OCI-LY7 (cell line): ENCODE measurements at regions not wholly inside any gene's neighbourhood (a gene's known extent, or its start where the extent isn't known, plus 50 kb on each side); places are given as distances from the start of the nearest gene placed in this dataset.

Experiments
- BruUV-seq: library from RNA; stranded (reverse); fragments of 400-500 nt; replicated peaks from 2 replicates; lab custom pipeline; 2021; lab: Mats Ljungman, UMichigan
- CTCF ChIA-PET: fragments of 300-600 bp; sonication (Branson Sonifier 250); formaldehyde crosslinking; loops from one replicate; lab custom pipeline; 2022; ENCODE audit warnings: antibody characterized with exemption; ENCODE audit not compliant: unreplicated experiment; lab: Charles Lee
- POLR2A ChIA-PET: fragments of 300-600 bp; sonication (Branson Sonifier 250); formaldehyde crosslinking; loops from one replicate; lab custom pipeline; 2022; ENCODE audit warnings: antibody characterized with exemption; lab: Charles Lee
- DNase-seq: peaks from one replicate; pipeline ENCODE4 v3.0.0-alpha.2; 2015; ENCODE audit warnings: low spot score
- H2AFZ ChIP-seq: fragments of 200-600 bp; sonication (generic), shearing (Covaris generic); 2 replicates; pipeline ENCODE4 v1.6.1; 2014; ENCODE audit warnings: mild to moderate bottlenecking, antibody characterized with exemption, low read length, moderate library complexity
- H3K27ac ChIP-seq: fragments of 200-600 bp; sonication (generic); 2 replicates; pipeline ENCODE4 v1.5.1; 2014; ENCODE audit warnings: mixed run types, low read depth, mild to moderate bottlenecking, moderate library complexity, low read length, inconsistent platforms; ENCODE audit not compliant: poor library complexity, severe bottlenecking
- H3K36me3 ChIP-seq: fragments of 200-600 bp; sonication (generic); 2 replicates; pipeline ENCODE4 v1.6.1; 2014; ENCODE audit warnings: mild to moderate bottlenecking, antibody characterized with exemption, low read length, moderate library complexity, mixed read lengths; ENCODE audit not compliant: insufficient read depth
- H3K4me1 ChIP-seq: fragments of 200-600 bp; sonication (generic); 2 replicates; pipeline ENCODE4 v1.5.1; 2014; ENCODE audit warnings: mild to moderate bottlenecking, low read length; ENCODE audit not compliant: insufficient read depth, poor library complexity, severe bottlenecking
- H3K4me2 ChIP-seq: fragments of 200-600 bp; sonication (generic); 2 replicates; pipeline ENCODE4 v1.6.1; 2014; ENCODE audit warnings: mild to moderate bottlenecking, low read length
- H3K4me3 ChIP-seq: fragments of 200-600 bp; sonication (generic); 2 replicates; pipeline ENCODE4 v1.5.1; 2014; ENCODE audit warnings: mild to moderate bottlenecking, low read depth, low read length; ENCODE audit not compliant: poor library complexity, severe bottlenecking
- H3K79me2 ChIP-seq: fragments of 200-600 bp; sonication (generic); 2 replicates; pipeline ENCODE4 v1.6.1; 2016; ENCODE audit warnings: low read depth, mild to moderate bottlenecking, low read length, moderate library complexity, mixed read lengths; ENCODE audit not compliant: insufficient read depth
- H3K9me2 ChIP-seq: fragments of 200-600 bp; sonication (generic); 2 replicates; pipeline ENCODE4 v1.6.1; 2016; ENCODE audit warnings: mild to moderate bottlenecking, low read length, mixed read lengths; ENCODE audit not compliant: insufficient read depth
- H3K9me3 ChIP-seq: fragments of 200-600 bp; sonication (generic); 2 replicates; pipeline ENCODE4 v1.6.1; 2014; ENCODE audit warnings: mild to moderate bottlenecking, mixed run types, low read length, mixed read lengths
- H4K20me1 ChIP-seq: fragments of 200-600 bp; sonication (generic); 2 replicates; pipeline ENCODE4 v1.6.1; 2014; ENCODE audit warnings: mild to moderate bottlenecking, antibody characterized with exemption, low read length, moderate library complexity, mixed read lengths; ENCODE audit not compliant: insufficient read depth
- EZH2phosphoT487 ChIP-seq: fragments of 200-600 bp; sonication (generic); IDR thresholded peaks from 2 replicates; pipeline ENCODE4 v1.6.1; 2018; ENCODE audit warnings: low read depth, borderline replicate concordance, mild to moderate bottlenecking, mixed run types, antibody characterized with exemption, low read length, moderate library complexity, mixed read lengths
- intact Hi-C: fragments of 100-400 bp; cut with micrococcal nuclease; formaldehyde crosslinking; loops from one replicate; pipeline ENCODE4 v1.10.0; 2022; ENCODE audit not compliant: unreplicated experiment
- TF ChIP-seq, protein P1 (sequence below): fragments of 200-600 bp; sonication (generic); conservative IDR thresholded peaks from 2 replicates; pipeline ENCODE4 v1.5.1; 2014; ENCODE audit warnings: mild to moderate bottlenecking, antibody characterized with exemption, low read length, moderate library complexity, mixed read lengths

DNA sequence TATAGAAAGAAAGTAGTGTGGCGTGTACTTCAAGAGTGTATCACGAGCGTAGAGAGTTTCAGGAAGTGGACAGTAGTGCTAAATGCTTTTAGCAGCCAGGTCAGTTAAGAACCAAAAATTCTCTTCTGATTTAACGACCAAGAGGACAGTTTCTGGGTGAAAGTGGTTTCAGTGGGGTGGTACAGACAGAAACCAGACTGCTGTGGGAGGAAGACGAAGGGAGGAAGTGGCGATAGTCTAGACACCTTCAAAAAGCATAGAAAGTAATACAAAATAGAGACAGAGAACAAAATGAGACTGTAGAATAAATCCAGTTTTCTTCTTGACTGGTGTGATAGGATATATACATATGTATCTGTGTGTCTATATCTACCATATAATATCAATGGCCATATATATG is 93.5 kb downstream of the MBL2 start:
- H3K79me2 ChIP-seq = no peaks in the 10 kb centered on the region
- H3K9me2 ChIP-seq = no peaks in the 10 kb centered on the region
- intact Hi-C loops = no loop called here
- no peak for DNase-seq
- H2AFZ ChIP-seq = no peak overlapping the region
- no peaks in the 10 kb centered on the region for H3K36me3 ChIP-seq
- no peaks in the 10 kb centered on the region for H3K4me1 ChIP-seq
- no peaks in the 10 kb centered on the region for H4K20me1 ChIP-seq
- H3K4me2 ChIP-seq = no peak overlapping the region
- no peak overlapping the region for H3K27ac ChIP-seq
- ChIA-PET POLR2A (no interaction called here), CTCF (no interaction called here)
- TF ChIP-seq, protein P1, sequence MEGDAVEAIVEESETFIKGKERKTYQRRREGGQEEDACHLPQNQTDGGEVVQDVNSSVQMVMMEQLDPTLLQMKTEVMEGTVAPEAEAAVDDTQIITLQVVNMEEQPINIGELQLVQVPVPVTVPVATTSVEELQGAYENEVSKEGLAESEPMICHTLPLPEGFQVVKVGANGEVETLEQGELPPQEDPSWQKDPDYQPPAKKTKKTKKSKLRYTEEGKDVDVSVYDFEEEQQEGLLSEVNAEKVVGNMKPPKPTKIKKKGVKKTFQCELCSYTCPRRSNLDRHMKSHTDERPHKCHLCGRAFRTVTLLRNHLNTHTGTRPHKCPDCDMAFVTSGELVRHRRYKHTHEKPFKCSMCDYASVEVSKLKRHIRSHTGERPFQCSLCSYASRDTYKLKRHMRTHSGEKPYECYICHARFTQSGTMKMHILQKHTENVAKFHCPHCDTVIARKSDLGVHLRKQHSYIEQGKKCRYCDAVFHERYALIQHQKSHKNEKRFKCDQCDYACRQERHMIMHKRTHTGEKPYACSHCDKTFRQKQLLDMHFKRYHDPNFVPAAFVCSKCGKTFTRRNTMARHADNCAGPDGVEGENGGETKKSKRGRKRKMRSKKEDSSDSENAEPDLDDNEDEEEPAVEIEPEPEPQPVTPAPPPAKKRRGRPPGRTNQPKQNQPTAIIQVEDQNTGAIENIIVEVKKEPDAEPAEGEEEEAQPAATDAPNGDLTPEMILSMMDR = no peak
- no peak for TF ChIP-seq EZH2phosphoT487
- no TSS peak for BruUV-seq
- H3K4me3 ChIP-seq = no peak overlapping the region
- H3K9me3 ChIP-seq = no peaks in the 10 kb centered on the region

DNA sequence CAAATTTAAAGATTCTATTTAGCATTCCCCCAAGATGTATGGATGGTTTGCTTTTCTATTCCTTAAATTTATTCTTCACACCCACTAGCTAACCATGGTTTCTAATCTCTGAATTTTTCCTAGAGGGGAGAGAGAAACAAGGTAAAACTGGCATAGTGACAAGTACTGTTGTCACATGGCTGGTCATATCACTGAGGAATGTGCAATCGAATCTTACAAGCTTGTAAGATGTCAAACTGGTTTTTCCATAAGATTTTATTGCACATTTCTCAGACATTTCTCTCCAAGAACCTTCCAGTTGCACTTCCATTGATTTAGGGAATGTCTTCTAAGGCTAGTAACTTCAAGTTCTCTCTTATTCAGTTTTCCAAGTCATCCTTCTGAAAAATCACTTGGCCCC is 89.8 kb downstream of the MBL2 start:
- Histone ChIP-seq H4K20me1 (no peaks in the 10 kb centered on the region), H3K36me3 (no peaks in the 10 kb centered on the region), H3K9me2 (no peaks in the 10 kb centered on the region), H3K79me2 (no peaks in the 10 kb centered on the region), H3K9me3 (no peaks in the 10 kb centered on the region), H3K27ac (no peak overlapping the region), H2AFZ (no peak overlapping the region), H3K4me1 (no peaks in the 10 kb centered on the region), H3K4me2 (no peak overlapping the region), H3K4me3 (no peak overlapping the region)
- ChIA-PET CTCF (no interaction called here), POLR2A (no interaction called here)
- BruUV-seq = no TSS peak
- TF ChIP-seq EZH2phosphoT487 = no peak
- TF ChIP-seq, protein P1 = no peak
- DNase-seq = no peak
- intact Hi-C loops = no loop called here

DNA sequence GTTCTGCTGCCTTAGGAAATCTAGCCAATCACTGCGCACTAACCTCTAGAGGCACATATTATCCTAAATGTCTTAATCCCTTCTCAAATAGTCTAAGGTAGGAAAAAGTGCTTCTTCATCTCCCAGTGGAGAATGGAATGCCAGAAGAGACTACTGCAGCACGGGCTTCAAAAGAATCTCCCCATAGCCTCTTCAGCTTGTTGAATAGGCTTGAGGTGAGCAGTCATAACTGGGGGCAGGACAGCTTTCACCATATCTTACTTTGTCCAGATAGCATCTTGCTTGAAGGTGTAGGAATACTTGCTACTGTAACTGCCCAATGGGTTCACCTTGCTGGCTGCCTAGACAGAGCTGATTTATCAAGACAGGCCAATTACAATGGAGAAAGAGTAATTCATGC is 88.8 kb downstream of the MBL2 start:
- CTCF ChIA-PET = no interaction called here
- H3K79me2 ChIP-seq = no peaks in the 10 kb centered on the region
- H3K4me2 ChIP-seq = no peak overlapping the region
- intact Hi-C loops = no loop called here
- H4K20me1 ChIP-seq = no peaks in the 10 kb centered on the region
- H3K4me1 ChIP-seq = no peaks in the 10 kb centered on the region
- H2AFZ ChIP-seq = no peak overlapping the region
- DNase-seq = no peak
- no peak overlapping the region for H3K4me3 ChIP-seq
- POLR2A ChIA-PET = no interaction called here
- no TSS peak for BruUV-seq
- no peak overlapping the region for H3K27ac ChIP-seq
- H3K36me3 ChIP-seq = no peaks in the 10 kb centered on the region
- H3K9me2 ChIP-seq = no peaks in the 10 kb centered on the region
- TF ChIP-seq EZH2phosphoT487 = no peak
- no peaks in the 10 kb centered on the region for H3K9me3 ChIP-seq
